ENCODE measurements at regions not wholly inside any gene's neighbourhood (a gene's known extent, or its start where the extent isn't known, plus 50 kb on each side); places are given as distances from the start of the nearest gene placed in this dataset.

- Histone ChIP-seq H3K36me3 (ENCODE audit: control insufficient read depth in 2 of 2, extremely low read depth in 1 of 2, insufficient read depth in 2 of 2, low read length in 2 of 2) (no peaks in the 10 kb centered on the region), H3K9me3 (ENCODE audit: control insufficient read depth, low read depth, low read length) (no peaks in the 10 kb centered on the region), H3K79me2 (ENCODE audit: control insufficient read depth, insufficient read depth, low read length) (no peaks in the 10 kb centered on the region), H2AFZ (ENCODE audit: control insufficient read depth, low read length) (peak overlapping the region; percentile 25), H3K4me3 (ENCODE audit: control insufficient read depth in 2 of 3, extremely low read depth in 1 of 3, insufficient read depth in 2 of 3, low read depth in 1 of 3, low read length in 3 of 3) (no peak overlapping the region), H3K27ac (ENCODE audit: control insufficient read depth, insufficient read depth, low read length) (no peak overlapping the region), H3K4me2 (ENCODE audit: control insufficient read depth, extremely low read depth, insufficient read depth, low read depth, low read length) (no peak overlapping the region), H3K4me1 (ENCODE audit: control insufficient read depth, extremely low read depth, insufficient read depth, low read length) (no peaks in the 10 kb centered on the region), H3K27me3 (ENCODE audit: control insufficient read depth, extremely low read depth, insufficient read depth, low read length) (no peaks in the 10 kb centered on the region), H3K9ac (ENCODE audit: control insufficient read depth, extremely low read depth, insufficient read depth, low read length) (no peak overlapping the region), H3K9me1 (ENCODE audit: control insufficient read depth, extremely low read depth, insufficient read depth, low read length) (no peaks in the 10 kb centered on the region), H4K20me1 (ENCODE audit: control insufficient read depth, extremely low read depth, insufficient read depth, low read length) (no peaks in the 10 kb centered on the region)
- dilution Hi-C loops (cut with MboI; ENCODE audit: extremely low pct_ligation_motif_present, low sequenced_read_pairs), result no loop called here
- no peak for TF ChIP-seq CTCF (optimal IDR thresholded peaks at IDR 0.05 in 1 of 3, IDR thresholded peaks at IDR 0.05 in 1 of 3, conservative IDR thresholded peaks at IDR 0.05 in 1 of 3; ENCODE audit: extremely low read depth in 1 of 3, insufficient read depth in 2 of 3, low read length in 3 of 3)
- TF ChIP-seq EZH2 (IDR thresholded peaks at IDR 0.05; ENCODE audit: low read length), result no peak
- no peak for FAIRE-seq
- DNase-seq (ENCODE audit: low read depth, low spot score), result no peak
Measured at GRCh38 chr4:138455097-138455496, 212.9 kb upstream of the SLC7A11 start.

GRCh38 chr4:138452826-138453225 lies 210.7 kb upstream of the SLC7A11 start:
- dilution Hi-C loops (cut with MboI; ENCODE audit: extremely low pct_ligation_motif_present, low sequenced_read_pairs), result no loop called here
- H3K9me1 ChIP-seq (ENCODE audit: control insufficient read depth, extremely low read depth, insufficient read depth, low read length), result no peaks in the 10 kb centered on the region
- H3K27me3 ChIP-seq (ENCODE audit: control insufficient read depth, extremely low read depth, insufficient read depth, low read length), result no peaks in the 10 kb centered on the region
- DNase-seq (ENCODE audit: low read depth, low spot score) (no peak), FAIRE-seq (no peak)
- H3K27ac ChIP-seq (ENCODE audit: control insufficient read depth, insufficient read depth, low read length), result no peak overlapping the region
- no peak overlapping the region for H2AFZ ChIP-seq (ENCODE audit: control insufficient read depth, low read length)
- H3K4me2 ChIP-seq (ENCODE audit: control insufficient read depth, extremely low read depth, insufficient read depth, low read depth, low read length), result no peak overlapping the region
- TF ChIP-seq CTCF (optimal IDR thresholded peaks at IDR 0.05 in 1 of 3, IDR thresholded peaks at IDR 0.05 in 1 of 3, conservative IDR thresholded peaks at IDR 0.05 in 1 of 3; ENCODE audit: extremely low read depth in 1 of 3, insufficient read depth in 2 of 3, low read length in 3 of 3), result no peak
- H3K36me3 ChIP-seq (ENCODE audit: control insufficient read depth in 2 of 2, extremely low read depth in 1 of 2, insufficient read depth in 2 of 2, low read length in 2 of 2), result no peaks in the 10 kb centered on the region
- H3K4me1 ChIP-seq (ENCODE audit: control insufficient read depth, extremely low read depth, insufficient read depth, low read length), result no peaks in the 10 kb centered on the region
- no peaks in the 10 kb centered on the region for H4K20me1 ChIP-seq (ENCODE audit: control insufficient read depth, extremely low read depth, insufficient read depth, low read length)
- H3K79me2 ChIP-seq (ENCODE audit: control insufficient read depth, insufficient read depth, low read length), result no peaks in the 10 kb centered on the region
- H3K9ac ChIP-seq (ENCODE audit: control insufficient read depth, extremely low read depth, insufficient read depth, low read length), result no peak overlapping the region
- H3K9me3 ChIP-seq (ENCODE audit: control insufficient read depth, low read depth, low read length), result no peaks in the 10 kb centered on the region
- H3K4me3 ChIP-seq (ENCODE audit: control insufficient read depth in 2 of 3, extremely low read depth in 1 of 3, insufficient read depth in 2 of 3, low read depth in 1 of 3, low read length in 3 of 3), result no peak overlapping the region
